Mucosa of descending colon (tissue), 3 donors: ENCODE measurements at regions not wholly inside any gene's neighbourhood (a gene's known extent, or its start where the extent isn't known, plus 50 kb on each side); places are given as distances from the start of the nearest gene placed in this dataset.

Experiments
- ATAC-seq: fragments of 200-7000 bp; cut with Tn5 transposase; one replicate; pipeline ENCODE4 v1.9.1; 2020; ENCODE audit warnings: mild to moderate bottlenecking, moderate library complexity
- DNase-seq, 3 donors: peaks; one replicate each; pipeline ENCODE4 v3.0.0-alpha.2; 2020
- H3K36me3 ChIP-seq: fragments of 200-600 bp; one replicate; pipeline ENCODE4 v1.8.0; 2021; ENCODE audit warnings: low read depth, mild to moderate bottlenecking
- H3K4me1 ChIP-seq: fragments of 200-600 bp; one replicate; pipeline ENCODE4 v1.8.0; 2021; ENCODE audit warnings: low read depth, mild to moderate bottlenecking
- H3K4me3 ChIP-seq: fragments of 200-600 bp; one replicate; pipeline ENCODE4 v1.8.0; 2021; ENCODE audit warnings: mild to moderate bottlenecking
- H3K9me3 ChIP-seq: fragments of 200-600 bp; one replicate; pipeline ENCODE4 v1.8.0; 2021; ENCODE audit warnings: mild to moderate bottlenecking
- intact Hi-C, 2 donors: fragments of 100-400 bp; cut with DNase I in 1 of 2; cut with micrococcal nuclease in 1 of 2; formaldehyde crosslinking; loops; one replicate each; pipeline versions ENCODE4 v1.11.0 to v1.11.1; 2022; cut with DNase I, micrococcal nuclease
- TF ChIP-seq, protein P1 (sequence below): fragments of 200-600 bp; IDR thresholded peaks from one replicate; pipeline ENCODE4 v1.8.0; 2022; ENCODE audit warnings: antibody characterized with exemption, mild to moderate bottlenecking
- donor health status: DM: no; HTN: no; CAD: no; lungs with moderate emphysema.
- donor health status: DM: no; HTN: no; CAD: no.
- donor health status: DM: no; HTN: yes; CAD: no.

DNA sequence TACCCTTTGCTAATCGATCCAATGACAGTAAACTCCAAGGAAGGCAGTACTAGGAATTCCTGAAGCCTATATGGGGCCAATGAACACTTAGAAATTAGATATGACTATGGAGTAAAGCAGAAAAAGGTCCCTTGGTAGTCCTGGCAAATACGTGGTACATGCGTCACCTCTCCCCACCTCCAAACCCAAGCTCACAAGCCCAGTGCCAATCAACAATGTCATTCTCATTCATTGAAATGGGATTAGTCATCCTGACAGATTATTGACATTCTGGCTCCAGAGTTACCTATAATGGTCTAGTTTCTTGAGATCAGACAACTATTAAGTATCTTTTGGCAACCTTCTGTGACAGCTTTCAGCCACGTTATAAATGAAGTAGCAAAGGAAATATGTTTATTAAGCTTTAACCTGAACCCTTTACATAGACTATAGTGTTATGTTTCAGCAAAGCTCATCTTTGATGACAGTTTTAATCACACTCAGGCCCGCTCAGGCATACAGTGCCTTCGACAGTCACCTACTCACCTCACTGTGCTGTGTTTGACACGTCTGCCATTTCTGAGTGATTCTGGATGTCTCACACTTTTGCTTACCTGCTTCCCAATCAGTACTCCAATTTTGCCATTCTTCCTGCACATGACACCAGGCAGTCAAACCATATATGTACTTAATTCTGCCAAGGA, 69.6 kb upstream of the ADO start:
- ATAC-seq, result no peak
- TF ChIP-seq, protein P1, sequence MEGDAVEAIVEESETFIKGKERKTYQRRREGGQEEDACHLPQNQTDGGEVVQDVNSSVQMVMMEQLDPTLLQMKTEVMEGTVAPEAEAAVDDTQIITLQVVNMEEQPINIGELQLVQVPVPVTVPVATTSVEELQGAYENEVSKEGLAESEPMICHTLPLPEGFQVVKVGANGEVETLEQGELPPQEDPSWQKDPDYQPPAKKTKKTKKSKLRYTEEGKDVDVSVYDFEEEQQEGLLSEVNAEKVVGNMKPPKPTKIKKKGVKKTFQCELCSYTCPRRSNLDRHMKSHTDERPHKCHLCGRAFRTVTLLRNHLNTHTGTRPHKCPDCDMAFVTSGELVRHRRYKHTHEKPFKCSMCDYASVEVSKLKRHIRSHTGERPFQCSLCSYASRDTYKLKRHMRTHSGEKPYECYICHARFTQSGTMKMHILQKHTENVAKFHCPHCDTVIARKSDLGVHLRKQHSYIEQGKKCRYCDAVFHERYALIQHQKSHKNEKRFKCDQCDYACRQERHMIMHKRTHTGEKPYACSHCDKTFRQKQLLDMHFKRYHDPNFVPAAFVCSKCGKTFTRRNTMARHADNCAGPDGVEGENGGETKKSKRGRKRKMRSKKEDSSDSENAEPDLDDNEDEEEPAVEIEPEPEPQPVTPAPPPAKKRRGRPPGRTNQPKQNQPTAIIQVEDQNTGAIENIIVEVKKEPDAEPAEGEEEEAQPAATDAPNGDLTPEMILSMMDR, result no peak
- intact Hi-C loops, result no loop called here

GRCh38 chr10:62735464-62736167, 68.9 kb upstream of the ADO start:
- no peak for DNase-seq
- H3K4me1 ChIP-seq, result no peaks in the 10 kb centered on the region
- H3K36me3 ChIP-seq, result no peaks in the 10 kb centered on the region
- H3K9me3 ChIP-seq, result no peaks in the 10 kb centered on the region
- ATAC-seq, result no peak
- intact Hi-C loops, result no loop called here
- H3K4me3 ChIP-seq, result no peak overlapping the region
- TF ChIP-seq, protein P1, result no peak

More for the DNA sequence above, 69.6 kb upstream of the ADO start:
- Histone ChIP-seq H3K4me1 (no peaks in the 10 kb centered on the region), H3K4me3 (no peak overlapping the region), H3K36me3 (no peaks in the 10 kb centered on the region), H3K9me3 (no peaks in the 10 kb centered on the region)
- DNase-seq, result no peak

DNA sequence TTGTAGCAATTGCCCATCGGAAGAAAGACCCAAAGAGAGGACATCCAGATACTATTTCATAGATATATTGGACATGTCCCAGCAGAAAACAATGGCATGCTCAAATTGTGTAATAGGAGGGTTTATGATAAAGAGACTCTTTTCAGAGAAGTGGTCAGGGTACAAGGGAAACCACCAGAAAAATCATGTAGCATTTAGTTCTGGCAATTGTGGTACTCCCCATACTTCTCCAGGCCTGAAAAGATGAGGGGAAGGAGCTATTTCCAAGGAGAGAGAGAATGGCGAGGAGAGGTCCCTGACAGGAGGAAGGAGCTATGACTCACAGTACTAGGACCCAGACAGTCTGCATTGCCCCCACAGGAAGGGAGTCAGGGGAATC, 68.4 kb upstream of the ADO start:
- intact Hi-C loops, result no loop called here
- no peaks in the 10 kb centered on the region for H3K4me1 ChIP-seq
- no peak for DNase-seq
- TF ChIP-seq, protein P1, result no peak
- no peaks in the 10 kb centered on the region for H3K36me3 ChIP-seq
- no peak overlapping the region for H3K4me3 ChIP-seq
- no peak for ATAC-seq
- H3K9me3 ChIP-seq, result no peaks in the 10 kb centered on the region

- Histone ChIP-seq H3K4me3 (no peak overlapping the region), H3K9me3 (no peaks in the 10 kb centered on the region), H3K36me3 (no peaks in the 10 kb centered on the region), H3K4me1 (no peaks in the 10 kb centered on the region)
- ATAC-seq (no peak), DNase-seq (no peak)
- intact Hi-C loops, result no loop called here
- TF ChIP-seq, protein P1, result no peak
Observed at GRCh38 chr10:62738916-62739315, 65.6 kb upstream of the ADO start.

DNA sequence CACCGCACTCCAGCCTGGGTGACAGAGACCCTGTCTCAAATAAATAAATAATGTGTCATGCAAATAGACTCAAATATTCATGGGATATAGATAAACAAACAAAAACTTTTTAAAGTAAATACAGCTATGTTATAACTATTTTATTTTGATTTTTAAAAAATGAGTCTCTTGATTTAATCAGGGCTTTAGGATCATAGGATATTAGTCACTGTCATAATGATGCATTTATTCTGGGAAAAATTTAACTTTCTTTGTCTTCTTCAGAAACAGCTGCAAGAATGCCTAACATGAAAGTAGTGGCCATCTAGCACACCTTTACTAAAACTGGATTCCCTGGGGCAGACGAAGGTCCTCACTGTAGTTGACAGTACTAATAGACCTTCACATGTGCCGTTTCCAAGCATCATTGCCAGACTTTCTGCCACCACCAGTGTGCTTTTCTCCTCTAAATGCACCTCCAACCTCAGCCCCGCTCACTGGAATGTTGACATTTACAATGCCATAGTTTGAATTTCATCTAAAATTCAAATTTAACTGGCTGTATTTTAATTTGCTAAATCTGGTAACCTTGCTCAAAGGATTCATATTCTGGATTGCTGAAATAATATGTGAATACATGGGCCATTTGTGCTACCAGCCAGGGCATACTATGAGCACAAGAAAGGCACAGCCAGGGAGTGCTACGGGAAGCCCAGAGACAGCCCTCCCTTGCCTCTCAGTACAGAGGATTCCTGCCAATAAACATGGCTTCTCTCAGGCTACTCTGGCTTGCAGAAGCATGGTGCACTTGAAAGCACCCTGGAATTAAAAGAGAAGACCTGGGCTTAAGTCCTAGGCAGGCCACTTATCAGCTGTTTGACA, 63.4 kb upstream of the ADO start:
- TF ChIP-seq, protein P1, result no peak
- H3K4me1 ChIP-seq, result no peaks in the 10 kb centered on the region
- no peaks in the 10 kb centered on the region for H3K36me3 ChIP-seq
- H3K4me3 ChIP-seq, result no peak overlapping the region
- intact Hi-C loops, result no loop called here
- no peak for DNase-seq
- ATAC-seq, result no peak
- no peaks in the 10 kb centered on the region for H3K9me3 ChIP-seq
